ENCODE measurements at regions not wholly inside any gene's neighbourhood (a gene's known extent, or its start where the extent isn't known, plus 50 kb on each side); places are given as distances from the start of the nearest gene placed in this dataset.

DNA sequence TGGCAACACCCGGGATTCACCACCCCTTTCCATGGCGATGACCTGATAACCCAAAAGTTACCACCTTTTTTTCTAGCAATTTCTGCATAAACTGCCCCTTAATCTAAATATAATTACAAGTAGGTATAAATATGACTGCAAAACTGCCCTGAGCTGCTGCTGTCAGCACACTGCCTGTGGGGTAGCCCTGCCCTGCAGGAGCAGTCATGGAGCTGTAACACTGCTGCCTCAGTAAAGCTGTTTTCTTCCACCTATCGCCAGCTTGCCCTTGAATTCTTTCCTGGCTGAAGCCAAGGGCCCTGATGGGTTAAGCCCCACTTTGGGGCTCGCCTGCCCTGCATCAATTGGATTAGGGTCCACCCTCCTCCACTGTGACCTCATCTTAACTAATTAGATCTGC is 368.8 kb downstream of the SFMBT2 start:
- TF ChIP-seq, protein P1, sequence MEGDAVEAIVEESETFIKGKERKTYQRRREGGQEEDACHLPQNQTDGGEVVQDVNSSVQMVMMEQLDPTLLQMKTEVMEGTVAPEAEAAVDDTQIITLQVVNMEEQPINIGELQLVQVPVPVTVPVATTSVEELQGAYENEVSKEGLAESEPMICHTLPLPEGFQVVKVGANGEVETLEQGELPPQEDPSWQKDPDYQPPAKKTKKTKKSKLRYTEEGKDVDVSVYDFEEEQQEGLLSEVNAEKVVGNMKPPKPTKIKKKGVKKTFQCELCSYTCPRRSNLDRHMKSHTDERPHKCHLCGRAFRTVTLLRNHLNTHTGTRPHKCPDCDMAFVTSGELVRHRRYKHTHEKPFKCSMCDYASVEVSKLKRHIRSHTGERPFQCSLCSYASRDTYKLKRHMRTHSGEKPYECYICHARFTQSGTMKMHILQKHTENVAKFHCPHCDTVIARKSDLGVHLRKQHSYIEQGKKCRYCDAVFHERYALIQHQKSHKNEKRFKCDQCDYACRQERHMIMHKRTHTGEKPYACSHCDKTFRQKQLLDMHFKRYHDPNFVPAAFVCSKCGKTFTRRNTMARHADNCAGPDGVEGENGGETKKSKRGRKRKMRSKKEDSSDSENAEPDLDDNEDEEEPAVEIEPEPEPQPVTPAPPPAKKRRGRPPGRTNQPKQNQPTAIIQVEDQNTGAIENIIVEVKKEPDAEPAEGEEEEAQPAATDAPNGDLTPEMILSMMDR (IDR thresholded peaks at IDR 0.05): no peak
- no peak for TF ChIP-seq POLR2A (IDR thresholded peaks at IDR 0.05)

All from esophagus squamous epithelium (tissue), 4 donors.